CD14-positive monocyte (primary cell): ENCODE measurements at regions not wholly inside any gene's neighbourhood (a gene's known extent, or its start where the extent isn't known, plus 50 kb on each side); places are given as distances from the start of the nearest gene placed in this dataset.

ENCODE experiments used
- DNase-seq, 3 donors: peaks; one replicate each; pipeline ENCODE4 v3.0.0-alpha.2; 2011 to 2022
- H2AFZ ChIP-seq: 2 replicates; pipeline ENCODE4 v1.6.0; 2012; ENCODE audit warnings: mild to moderate bottlenecking, low read depth, low read length, inconsistent platforms; ENCODE audit not compliant: insufficient read depth, poor library complexity, severe bottlenecking
- H3K27ac ChIP-seq, 2 donors: 1 replicate in 1 of 2; 2 replicates in 1 of 2; pipeline ENCODE4 v1.5.1; 2012 to 2013; ENCODE audit warnings: low read length in 2 of 2, control low read depth in 1 of 2, inconsistent platforms in 1 of 2, low read depth in 1 of 2, mild to moderate bottlenecking in 1 of 2
- H3K27me3 ChIP-seq, 2 donors: one replicate each; pipeline versions ENCODE4 v1.6.0 to v1.6.1; 2011 to 2013; ENCODE audit warnings: low read length in 2 of 2; ENCODE audit not compliant: control insufficient read depth in 2 of 2, insufficient read depth in 2 of 2
- H3K36me3 ChIP-seq, 2 donors: replicated peaks in 1 of 2; 1 replicate in 1 of 2; 2 replicates in 1 of 2; pipeline versions ENCODE4 v1.5.1 to v1.6.1; 2012 to 2013; ENCODE audit warnings: low read length in 2 of 2, control low read depth in 1 of 2, inconsistent platforms in 1 of 2, mild to moderate bottlenecking in 1 of 2; ENCODE audit not compliant: insufficient read depth in 2 of 2, control insufficient read depth in 1 of 2
- H3K4me1 ChIP-seq, 2 donors: 1 replicate in 1 of 2; 2 replicates in 1 of 2; pipeline versions ENCODE4 v1.5.1 to v1.6.1; 2012 to 2013; ENCODE audit warnings: low read length in 2 of 2, control low read depth in 1 of 2, inconsistent platforms in 1 of 2, mild to moderate bottlenecking in 1 of 2, moderate library complexity in 1 of 2; ENCODE audit not compliant: insufficient read depth in 2 of 2, control insufficient read depth in 1 of 2
- H3K4me2 ChIP-seq: replicated peaks from 2 replicates; pipeline ENCODE3; 2012; ENCODE audit warnings: low read length, moderate library complexity, mild to moderate bottlenecking; ENCODE audit not compliant: poor library complexity, severe bottlenecking; ENCODE audit errors: extremely low read depth
- H3K4me3 ChIP-seq, 3 experiments: fragments of 200-600 bp in 1 of 3; sonication (generic) in 1 of 3; replicated peaks in 1 of 3; 1 replicate in 2 of 3; 2 replicates in 1 of 3; pipeline ENCODE4 v1.5.1; 2011 to 2013; ENCODE audit warnings: low read length in 3 of 3, mild to moderate bottlenecking in 3 of 3, control low read depth in 2 of 3, low read depth in 2 of 3, inconsistent platforms in 1 of 3, moderate library complexity in 1 of 3
- H3K79me2 ChIP-seq: 2 replicates; pipeline ENCODE4 v1.6.0; 2012; ENCODE audit warnings: mild to moderate bottlenecking, control low read depth, inconsistent platforms, low read length, moderate library complexity; ENCODE audit not compliant: insufficient read depth
- H3K9ac ChIP-seq: 2 replicates; pipeline ENCODE4 v1.6.0; 2017; ENCODE audit warnings: low read length, mild to moderate bottlenecking; ENCODE audit not compliant: insufficient read depth, poor library complexity, severe bottlenecking
- H3K9me3 ChIP-seq, 2 donors: replicated peaks in 1 of 2; 1 replicate in 1 of 2; 2 replicates in 1 of 2; pipeline versions ENCODE4 v1.5.1 to v1.6.1; 2012 to 2013; ENCODE audit warnings: low read length in 2 of 2, control low read depth in 1 of 2; ENCODE audit not compliant: control insufficient read depth in 1 of 2, insufficient read depth in 1 of 2
- H4K20me1 ChIP-seq: 2 replicates; pipeline ENCODE4 v1.6.0; 2012; ENCODE audit warnings: mild to moderate bottlenecking, low read length, control low read depth, moderate library complexity; ENCODE audit not compliant: insufficient read depth
- H3K27ac Mint-ChIP-seq, 7 donors: one replicate each; pipeline ENCODE4 v1.8.0; 2020; ENCODE audit warnings: mild to moderate bottlenecking in 7 of 7, mixed read lengths in 7 of 7, moderate library complexity in 6 of 7, inconsistent platforms in 2 of 7
- H3K27me3 Mint-ChIP-seq, 3 donors: one replicate each; pipeline ENCODE4 v1.8.0; 2021 to 2022; ENCODE audit warnings: low read depth in 3 of 3, mild to moderate bottlenecking in 3 of 3, mixed read lengths in 3 of 3, moderate library complexity in 3 of 3, inconsistent platforms in 1 of 3
- H3K36me3 Mint-ChIP-seq, 2 donors: one replicate each; pipeline ENCODE4 v1.8.0; 2020; ENCODE audit warnings: mixed read lengths in 2 of 2, inconsistent platforms in 1 of 2, mild to moderate bottlenecking in 1 of 2
- H3K4me1 Mint-ChIP-seq: one replicate; pipeline ENCODE4 v1.8.0; 2020; ENCODE audit warnings: mild to moderate bottlenecking, mixed read lengths
- H3K4me3 Mint-ChIP-seq, 2 donors: one replicate each; pipeline ENCODE4 v1.8.0; 2020; ENCODE audit warnings: mild to moderate bottlenecking in 2 of 2, mixed read lengths in 2 of 2, moderate library complexity in 1 of 2
- H3K9me3 Mint-ChIP-seq, 7 donors: one replicate each; pipeline ENCODE4 v1.8.0; 2020 to 2022; ENCODE audit warnings: mixed read lengths in 7 of 7, mild to moderate bottlenecking in 6 of 7, moderate library complexity in 6 of 7, inconsistent platforms in 2 of 7
- WGBS: methylation state at CpG from one replicate; pipeline ENCODE4 v1.1.5; 2013; ENCODE audit warnings: missing lambda C conversion rate; ENCODE audit not compliant: insufficient coverage; 5-methylcytosine and 5-hydroxymethylcytosine counted together
- intact Hi-C, 2 donors: fragments of 100-400 bp; cut with micrococcal nuclease; formaldehyde crosslinking; loops; one replicate each; pipeline versions ENCODE4 v1.15.0 to v1.15.1; 2023
- TF ChIP-seq, protein P1 (sequence below): fragments of 200-600 bp; IDR thresholded peaks from one replicate; pipeline ENCODE4 v1.8.0; 2022; ENCODE audit warnings: antibody characterized with exemption, mild to moderate bottlenecking

- H3K36me3 Mint-ChIP-seq = no peaks in the 10 kb centered on the region
These were observed 1215.8 kb upstream of the TMEM132C start for GRCh38 chr12:127051139-127051538.

DNA sequence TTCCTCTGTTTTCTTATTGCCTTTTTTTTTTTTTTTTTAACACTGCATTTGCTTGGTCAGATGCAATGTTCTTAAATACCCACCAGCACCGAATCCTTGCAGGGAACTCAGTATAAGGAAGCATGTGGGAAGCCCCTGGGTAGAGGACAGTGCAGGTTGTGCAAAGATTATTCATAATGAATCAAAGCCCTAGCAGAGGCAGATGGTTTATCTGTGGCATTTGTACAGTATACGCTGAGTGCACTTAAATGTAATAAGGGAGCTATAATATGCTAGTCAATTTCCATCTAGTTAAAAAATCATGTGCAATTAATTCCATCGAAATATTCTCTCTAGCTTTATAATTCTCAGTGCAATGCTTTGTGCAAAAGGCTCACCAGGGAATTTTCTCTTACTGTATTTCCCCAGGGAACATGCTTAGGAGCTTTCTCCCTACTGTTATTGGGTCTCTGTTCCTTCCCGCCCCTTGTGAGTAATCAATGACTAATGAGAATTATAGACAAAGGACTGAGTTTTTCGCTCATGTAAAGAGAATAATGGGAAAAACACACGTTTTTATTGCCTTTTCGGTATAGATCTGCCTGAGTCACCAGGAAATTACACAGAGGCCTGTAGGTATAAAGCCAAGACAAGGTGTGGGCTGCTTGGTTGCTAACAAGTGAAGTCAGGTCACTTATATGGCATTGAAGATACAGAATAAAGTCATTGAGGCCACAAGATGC is 1214.3 kb upstream of the TMEM132C start:
- Mint-ChIP-seq H3K9me3 (peaks cover 0 to 2% (median 0%) of the 10 kb centered on the region in 7 donors), H3K4me3 (no peak overlapping the region), H3K27me3 (no peaks in the 10 kb centered on the region), H3K27ac (no peak overlapping the region), H3K36me3 (no peaks in the 10 kb centered on the region), H3K4me1 (no peaks in the 10 kb centered on the region)
- H3K9me3 ChIP-seq = no peaks in the 10 kb centered on the region
- no peaks in the 10 kb centered on the region for H3K79me2 ChIP-seq
- no peak overlapping the region for H3K4me3 ChIP-seq
- H3K27ac ChIP-seq = no peak overlapping the region
- H4K20me1 ChIP-seq = no peaks in the 10 kb centered on the region
- no peak overlapping the region for H2AFZ ChIP-seq
- no peaks in the 10 kb centered on the region for H3K36me3 ChIP-seq
- 90% methylated on average over 4 of the region's 7 CpGs for WGBS
- intact Hi-C loops = no loop called here
- TF ChIP-seq, protein P1, sequence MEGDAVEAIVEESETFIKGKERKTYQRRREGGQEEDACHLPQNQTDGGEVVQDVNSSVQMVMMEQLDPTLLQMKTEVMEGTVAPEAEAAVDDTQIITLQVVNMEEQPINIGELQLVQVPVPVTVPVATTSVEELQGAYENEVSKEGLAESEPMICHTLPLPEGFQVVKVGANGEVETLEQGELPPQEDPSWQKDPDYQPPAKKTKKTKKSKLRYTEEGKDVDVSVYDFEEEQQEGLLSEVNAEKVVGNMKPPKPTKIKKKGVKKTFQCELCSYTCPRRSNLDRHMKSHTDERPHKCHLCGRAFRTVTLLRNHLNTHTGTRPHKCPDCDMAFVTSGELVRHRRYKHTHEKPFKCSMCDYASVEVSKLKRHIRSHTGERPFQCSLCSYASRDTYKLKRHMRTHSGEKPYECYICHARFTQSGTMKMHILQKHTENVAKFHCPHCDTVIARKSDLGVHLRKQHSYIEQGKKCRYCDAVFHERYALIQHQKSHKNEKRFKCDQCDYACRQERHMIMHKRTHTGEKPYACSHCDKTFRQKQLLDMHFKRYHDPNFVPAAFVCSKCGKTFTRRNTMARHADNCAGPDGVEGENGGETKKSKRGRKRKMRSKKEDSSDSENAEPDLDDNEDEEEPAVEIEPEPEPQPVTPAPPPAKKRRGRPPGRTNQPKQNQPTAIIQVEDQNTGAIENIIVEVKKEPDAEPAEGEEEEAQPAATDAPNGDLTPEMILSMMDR = no peak
- H3K4me2 ChIP-seq = no peak overlapping the region
- no peak for DNase-seq
- H3K27me3 ChIP-seq = no peaks in the 10 kb centered on the region
- no peaks in the 10 kb centered on the region for H3K4me1 ChIP-seq
- no peak overlapping the region for H3K9ac ChIP-seq

More at GRCh38 chr12:127051139-127051538, 1215.8 kb upstream of the TMEM132C start:
- Mint-ChIP-seq H3K27ac (no peak overlapping the region), H3K4me1 (no peaks in the 10 kb centered on the region), H3K9me3 (peaks cover 0 to 2% (median 0%) of the 10 kb centered on the region in 7 donors), H3K4me3 (no peak overlapping the region), H3K27me3 (no peaks in the 10 kb centered on the region)
- H3K27me3 ChIP-seq = no peaks in the 10 kb centered on the region
- no peaks in the 10 kb centered on the region for H3K4me1 ChIP-seq
- no peak overlapping the region for H3K9ac ChIP-seq
- no peak overlapping the region for H3K27ac ChIP-seq
- no peaks in the 10 kb centered on the region for H3K79me2 ChIP-seq
- no peak for DNase-seq
- H4K20me1 ChIP-seq = no peaks in the 10 kb centered on the region
- no peak overlapping the region for H3K4me3 ChIP-seq
- H3K9me3 ChIP-seq = no peaks in the 10 kb centered on the region
- H3K4me2 ChIP-seq = no peak overlapping the region
- no peaks in the 10 kb centered on the region for H3K36me3 ChIP-seq
- TF ChIP-seq, protein P1 = no peak
- intact Hi-C loops = no loop called here
- 89% methylated on average over 3 of the region's 3 CpGs for WGBS
- no peak overlapping the region for H2AFZ ChIP-seq
